HCT116 (cell line): ENCODE measurements at regions not wholly inside any gene's neighbourhood (a gene's known extent, or its start where the extent isn't known, plus 50 kb on each side); places are given as distances from the start of the nearest gene placed in this dataset.

Source experiments
- CEBPB ChIP-seq: IDR thresholded peaks from 2 replicates; pipeline ENCODE4 v1.6.1; 2012; ENCODE audit warnings: low read depth
- EZH2phosphoT487 ChIP-seq: fragments of 200-600 bp; IDR thresholded peaks from 2 replicates; pipeline ENCODE4 v1.6.1; 2018; ENCODE audit warnings: antibody characterized with exemption, borderline replicate concordance
- FOSL1 ChIP-seq: IDR thresholded peaks from 2 replicates; pipeline ENCODE4 v1.6.1; 2012; ENCODE audit warnings: low read depth
- JUND ChIP-seq: IDR thresholded peaks from 2 replicates; pipeline ENCODE4 v1.6.1; 2012
- POLR2A ChIP-seq: IDR thresholded peaks from 2 replicates; pipeline ENCODE4 v1.7.0; 2011; ENCODE audit warnings: borderline replicate concordance; ENCODE audit not compliant: insufficient read depth, insufficient read length; ENCODE audit errors: extremely low read depth
- POLR2AphosphoS5 ChIP-seq: IDR thresholded peaks from 2 replicates; pipeline ENCODE4 v1.6.1; 2011; ENCODE audit warnings: mild to moderate bottlenecking, low read depth, low read length, moderate library complexity
- SIN3A ChIP-seq: IDR thresholded peaks from 2 replicates; pipeline ENCODE4 v1.6.1; 2012; ENCODE audit warnings: low read depth
- TCF7L2 ChIP-seq: IDR thresholded peaks from 2 replicates; pipeline ENCODE4 v1.7.0; 2011; ENCODE audit warnings: borderline replicate concordance, inconsistent platforms; ENCODE audit not compliant: insufficient read depth, insufficient read length; ENCODE audit errors: extremely low read depth
- YY1 ChIP-seq: IDR thresholded peaks from 2 replicates; pipeline ENCODE4 v1.6.1; 2011; ENCODE audit warnings: low read length, low read depth, moderate library complexity, mild to moderate bottlenecking; ENCODE audit not compliant: insufficient replicate concordance; ENCODE audit errors: extremely low read depth
- ZNF274 ChIP-seq: fragments of 200-500 bp; sonication (Bioruptor generic); IDR thresholded peaks from 2 replicates; pipeline ENCODE4 v1.6.1; 2014; ENCODE audit warnings: mild to moderate bottlenecking, low read depth, low read length, inconsistent platforms
- TF ChIP-seq, protein P1 (sequence below), 3 experiments: fragments of 200-600 bp in 1 of 3; sonication (generic) in 1 of 3; IDR thresholded peaks in 2 of 3; conservative IDR thresholded peaks in 1 of 3; 2 replicates each; pipeline ENCODE4 v1.5.1; 2012 to 2017; ENCODE audit warnings: low read depth in 2 of 3, low read length in 2 of 3, antibody characterized with exemption in 1 of 3, borderline replicate concordance in 1 of 3, control low read depth in 1 of 3, mild to moderate bottlenecking in 1 of 3, mixed read lengths in 1 of 3, mixed run types in 1 of 3, moderate library complexity in 1 of 3; ENCODE audit not compliant: insufficient read depth in 1 of 3
- TF ChIP-seq, protein P2 (sequence below): IDR thresholded peaks from 2 replicates; pipeline ENCODE4 v1.6.1; 2012
- TF ChIP-seq, protein P3 (sequence below): IDR thresholded peaks from 2 replicates; pipeline ENCODE4 v1.6.1; 2012

DNA sequence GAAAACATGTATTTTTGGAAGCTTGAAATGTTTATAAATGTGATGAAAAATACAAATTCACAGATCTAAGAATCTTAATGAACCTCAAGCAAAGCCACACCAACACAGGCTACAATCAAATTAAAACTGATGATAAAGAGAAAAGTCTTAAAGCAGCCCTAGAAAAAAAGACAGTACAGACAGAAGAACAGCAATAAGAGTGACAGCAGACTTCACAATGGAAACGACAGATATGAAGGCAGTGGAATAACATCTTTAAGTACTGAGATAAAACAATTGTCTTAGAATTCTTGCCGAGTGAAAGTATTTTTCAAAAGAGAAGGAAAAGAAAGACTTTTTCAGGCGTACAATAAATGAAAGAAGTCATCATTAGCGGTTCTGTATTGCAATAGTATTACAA is 423.6 kb upstream of the LCORL start:
- no peak for TF ChIP-seq POLR2A
- TF ChIP-seq, protein P1, sequence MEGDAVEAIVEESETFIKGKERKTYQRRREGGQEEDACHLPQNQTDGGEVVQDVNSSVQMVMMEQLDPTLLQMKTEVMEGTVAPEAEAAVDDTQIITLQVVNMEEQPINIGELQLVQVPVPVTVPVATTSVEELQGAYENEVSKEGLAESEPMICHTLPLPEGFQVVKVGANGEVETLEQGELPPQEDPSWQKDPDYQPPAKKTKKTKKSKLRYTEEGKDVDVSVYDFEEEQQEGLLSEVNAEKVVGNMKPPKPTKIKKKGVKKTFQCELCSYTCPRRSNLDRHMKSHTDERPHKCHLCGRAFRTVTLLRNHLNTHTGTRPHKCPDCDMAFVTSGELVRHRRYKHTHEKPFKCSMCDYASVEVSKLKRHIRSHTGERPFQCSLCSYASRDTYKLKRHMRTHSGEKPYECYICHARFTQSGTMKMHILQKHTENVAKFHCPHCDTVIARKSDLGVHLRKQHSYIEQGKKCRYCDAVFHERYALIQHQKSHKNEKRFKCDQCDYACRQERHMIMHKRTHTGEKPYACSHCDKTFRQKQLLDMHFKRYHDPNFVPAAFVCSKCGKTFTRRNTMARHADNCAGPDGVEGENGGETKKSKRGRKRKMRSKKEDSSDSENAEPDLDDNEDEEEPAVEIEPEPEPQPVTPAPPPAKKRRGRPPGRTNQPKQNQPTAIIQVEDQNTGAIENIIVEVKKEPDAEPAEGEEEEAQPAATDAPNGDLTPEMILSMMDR (IDR thresholded peaks at IDR 0.05 in 2 of 3, conservative IDR thresholded peaks at IDR 0.05 in 1 of 3; ENCODE audit: borderline replicate concordance in 1 of 3, insufficient read depth in 1 of 3, low read depth in 2 of 3, low read length in 2 of 3), result no peak
- TF ChIP-seq POLR2AphosphoS5, result no peak
- no peak for TF ChIP-seq ZNF274
- TF ChIP-seq FOSL1, result no peak
- TF ChIP-seq TCF7L2, result no peak
- no peak for TF ChIP-seq JUND
- TF ChIP-seq EZH2phosphoT487, result no peak
- TF ChIP-seq, protein P2, sequence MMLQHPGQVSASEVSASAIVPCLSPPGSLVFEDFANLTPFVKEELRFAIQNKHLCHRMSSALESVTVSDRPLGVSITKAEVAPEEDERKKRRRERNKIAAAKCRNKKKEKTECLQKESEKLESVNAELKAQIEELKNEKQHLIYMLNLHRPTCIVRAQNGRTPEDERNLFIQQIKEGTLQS, result no peak
- TF ChIP-seq YY1, result no peak
- TF ChIP-seq, protein P3, sequence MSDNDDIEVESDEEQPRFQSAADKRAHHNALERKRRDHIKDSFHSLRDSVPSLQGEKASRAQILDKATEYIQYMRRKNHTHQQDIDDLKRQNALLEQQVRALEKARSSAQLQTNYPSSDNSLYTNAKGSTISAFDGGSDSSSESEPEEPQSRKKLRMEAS, result no peak
- no peak for TF ChIP-seq CEBPB
- no peak for TF ChIP-seq SIN3A
